ENCODE measurements at regions not wholly inside any gene's neighbourhood (a gene's known extent, or its start where the extent isn't known, plus 50 kb on each side); places are given as distances from the start of the nearest gene placed in this dataset.

- H3K36me3 ChIP-seq (ENCODE audit: control insufficient read depth, low read length) = no peaks in the 10 kb centered on the region
- no peaks in the 10 kb centered on the region for H4K20me1 ChIP-seq (ENCODE audit: control insufficient read depth, insufficient read depth, low read depth, low read length)
- no peak overlapping the region for H3K4me3 ChIP-seq (ENCODE audit: low read length)
- no peaks in the 10 kb centered on the region for H3K9me3 ChIP-seq (ENCODE audit: control insufficient read depth, insufficient read depth, low read length)
- no peak for TF ChIP-seq EZH2phosphoT487 (IDR thresholded peaks at IDR 0.05; ENCODE audit: borderline replicate concordance, low read length)
- no peak for TF ChIP-seq CTCF (IDR thresholded peaks at IDR 0.05; ENCODE audit: low read depth, low read length, poor library complexity, severe bottlenecking)
- no peak overlapping the region for H3K4me2 ChIP-seq (ENCODE audit: low read length)
- H3K9me2 ChIP-seq (replicated peaks; ENCODE audit: control insufficient read depth, low read length) = no peaks in the 10 kb centered on the region
- no peaks in the 10 kb centered on the region for H3F3A ChIP-seq (ENCODE audit: control insufficient read depth, insufficient read depth)
- no peaks in the 10 kb centered on the region for H3K4me1 ChIP-seq (ENCODE audit: control insufficient read depth, low read length)
- no peak overlapping the region for H3K27ac ChIP-seq (ENCODE audit: low read depth, low read length)
- H3K27me3 ChIP-seq (ENCODE audit: control insufficient read depth, low read length) = peaks cover 7% of the 10 kb centered on the region; the same call in 1 of the 2 replicates
- no peaks in the 10 kb centered on the region for H3K79me2 ChIP-seq (ENCODE audit: control insufficient read depth, low read length)
These were observed 87.9 kb downstream of the ATP23 start for GRCh38 chr12:58029260-58029659.

GRCh38 chr12:58030566-58031279 lies 89.4 kb downstream of the ATP23 start:
- H3K27me3 ChIP-seq (ENCODE audit: control insufficient read depth, low read length) = peaks cover 7% of the 10 kb centered on the region; the same call in 1 of the 2 replicates
- H3K4me1 ChIP-seq (ENCODE audit: control insufficient read depth, low read length) = no peaks in the 10 kb centered on the region

GRCh38 chr12:58032156-58032555 lies 90.8 kb downstream of the ATP23 start:
- Histone ChIP-seq H3K36me3 (ENCODE audit: control insufficient read depth, low read length) (no peaks in the 10 kb centered on the region), H3F3A (ENCODE audit: control insufficient read depth, insufficient read depth) (no peaks in the 10 kb centered on the region), H3K27ac (ENCODE audit: low read depth, low read length) (no peak overlapping the region), H3K4me2 (ENCODE audit: low read length) (no peak overlapping the region), H3K9me2 (replicated peaks; ENCODE audit: control insufficient read depth, low read length) (no peaks in the 10 kb centered on the region), H3K79me2 (ENCODE audit: control insufficient read depth, low read length) (no peaks in the 10 kb centered on the region), H3K9me3 (ENCODE audit: control insufficient read depth, insufficient read depth, low read length) (no peaks in the 10 kb centered on the region), H3K4me3 (ENCODE audit: low read length) (no peak overlapping the region), H3K27me3 (ENCODE audit: control insufficient read depth, low read length) (peaks cover 7% of the 10 kb centered on the region; the same call in 1 of the 2 replicates), H3K4me1 (ENCODE audit: control insufficient read depth, low read length) (no peaks in the 10 kb centered on the region), H4K20me1 (ENCODE audit: control insufficient read depth, insufficient read depth, low read depth, low read length) (no peaks in the 10 kb centered on the region)
- TF ChIP-seq EZH2phosphoT487 (IDR thresholded peaks at IDR 0.05; ENCODE audit: borderline replicate concordance, low read length) (no peak), CTCF (IDR thresholded peaks at IDR 0.05; ENCODE audit: low read depth, low read length, poor library complexity, severe bottlenecking) (no peak)

More at GRCh38 chr12:58030566-58031279, 89.4 kb downstream of the ATP23 start:
- Histone ChIP-seq H3K9me3 (ENCODE audit: control insufficient read depth, insufficient read depth, low read length) (no peaks in the 10 kb centered on the region), H3K79me2 (ENCODE audit: control insufficient read depth, low read length) (no peaks in the 10 kb centered on the region), H3K36me3 (ENCODE audit: control insufficient read depth, low read length) (no peaks in the 10 kb centered on the region), H3K4me3 (ENCODE audit: low read length) (no peak overlapping the region), H4K20me1 (ENCODE audit: control insufficient read depth, insufficient read depth, low read depth, low read length) (no peaks in the 10 kb centered on the region), H3K4me2 (ENCODE audit: low read length) (no peak overlapping the region), H3K27ac (ENCODE audit: low read depth, low read length) (no peak overlapping the region), H3F3A (ENCODE audit: control insufficient read depth, insufficient read depth) (no peaks in the 10 kb centered on the region), H3K9me2 (replicated peaks; ENCODE audit: control insufficient read depth, low read length) (no peaks in the 10 kb centered on the region)
- no peak for TF ChIP-seq CTCF (IDR thresholded peaks at IDR 0.05; ENCODE audit: low read depth, low read length, poor library complexity, severe bottlenecking)
- TF ChIP-seq EZH2phosphoT487 (IDR thresholded peaks at IDR 0.05; ENCODE audit: borderline replicate concordance, low read length) = no peak

Measured in DOHH2 (cell line).